GM21619 (cell line): ENCODE measurements at regions not wholly inside any gene's neighbourhood (a gene's known extent, or its start where the extent isn't known, plus 50 kb on each side); places are given as distances from the start of the nearest gene placed in this dataset.

ENCODE experiments used
- ATAC-seq: cut with Tn5 transposase; IDR thresholded peaks from one replicate; pipeline ENCODE4 v1.9.1; 2021; ENCODE audit not compliant: unreplicated experiment

DNA sequence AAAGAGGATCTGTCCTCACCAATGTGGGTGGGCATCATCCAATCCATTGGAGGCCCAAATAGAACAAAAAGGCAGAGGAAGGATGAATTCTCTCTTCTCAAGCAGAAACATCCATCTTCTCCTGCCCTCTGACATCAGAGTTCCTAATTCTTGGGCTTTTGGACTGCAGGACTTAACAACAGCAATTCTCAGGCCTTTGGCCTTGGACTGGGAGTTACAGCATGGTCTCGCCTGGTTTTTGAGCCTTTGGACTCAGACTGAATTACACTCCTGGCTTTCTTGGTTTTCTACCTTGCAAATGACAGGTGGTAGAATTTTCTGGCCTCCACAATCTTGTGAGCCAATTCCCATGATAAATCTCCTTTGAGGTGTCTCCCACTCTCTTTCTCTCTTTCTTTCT lies 60.5 kb upstream of the CD180 start:
- no peak for ATAC-seq

GRCh38 chr5:67255881-67256280 lies 59.3 kb upstream of the CD180 start:
- ATAC-seq, result no peak

GRCh38 chr5:67253911-67254310 lies 57.3 kb upstream of the CD180 start:
- ATAC-seq, result no peak

GRCh38 chr5:67249590-67249895 lies 52.9 kb upstream of the CD180 start:
- no peak for ATAC-seq

GRCh38 chr5:67248703-67249589 lies 52.3 kb upstream of the CD180 start:
- ATAC-seq, result no peak

DNA sequence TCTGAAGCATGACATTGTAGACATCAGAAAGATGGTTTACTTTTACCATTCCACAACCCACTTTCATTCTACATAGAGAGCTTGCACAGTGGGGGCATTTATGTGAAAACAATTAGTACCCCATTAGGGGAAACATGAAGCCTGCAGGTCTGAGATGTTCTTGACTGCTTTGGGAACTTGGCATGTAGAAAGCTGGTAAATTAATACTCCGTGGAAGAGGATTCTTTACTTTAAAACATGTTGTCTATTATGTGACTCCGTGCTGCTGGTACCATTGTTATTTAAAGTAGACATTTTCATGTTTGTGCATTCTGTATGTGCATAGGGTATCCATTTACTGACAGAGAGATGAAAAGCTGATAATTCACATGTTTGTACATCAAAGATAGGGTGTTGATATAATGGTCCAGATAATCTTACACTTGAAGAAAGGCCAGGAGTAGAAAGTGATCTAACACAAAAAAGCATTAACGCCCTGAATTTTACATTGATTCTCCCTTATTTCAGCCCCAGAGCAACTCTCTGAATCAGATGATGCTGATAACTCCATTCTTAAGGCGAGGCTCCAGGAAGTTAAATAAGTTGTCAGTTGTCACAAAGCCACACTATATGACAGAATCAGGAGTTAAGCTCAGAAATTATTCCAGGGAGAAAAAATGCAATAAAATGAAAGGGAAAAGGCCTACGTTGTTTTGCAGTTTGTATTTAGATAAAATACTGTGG lies 50.1 kb upstream of the CD180 start:
- no peak for ATAC-seq
